Tibial artery (tissue), 4 donors: ENCODE measurements at regions not wholly inside any gene's neighbourhood (a gene's known extent, or its start where the extent isn't known, plus 50 kb on each side); places are given as distances from the start of the nearest gene placed in this dataset.

Experiments
- DNase-seq, 2 donors: peaks; one replicate each; pipeline ENCODE4 v3.0.0-alpha.2; 2019
- H3K27ac ChIP-seq, 2 donors: fragments of 200-600 bp; sonication (generic) in 1 of 2; 1 replicate in 1 of 2; 2 replicates in 1 of 2; pipeline ENCODE4 v1.5.1; 2018 to 2019; ENCODE audit warnings: mild to moderate bottlenecking in 1 of 2
- H3K27me3 ChIP-seq, 2 donors: fragments of 200-600 bp; sonication (generic) in 1 of 2; one replicate each; pipeline versions ENCODE4 v1.5.1 to v1.6.0; 2016 to 2019
- H3K36me3 ChIP-seq, 3 donors: fragments of 200-600 bp; sonication (generic) in 2 of 3; one replicate each; pipeline ENCODE4 v1.5.1; 2016 to 2019; ENCODE audit warnings: mild to moderate bottlenecking in 2 of 3
- H3K4me1 ChIP-seq, 4 donors: fragments of 200-600 bp; sonication (generic) in 2 of 4; 1 replicate in 3 of 4; 2 replicates in 1 of 4; pipeline ENCODE4 v1.5.1; 2016 to 2019
- H3K4me3 ChIP-seq, 2 donors: fragments of 200-600 bp; sonication (generic) in 1 of 2; 1 replicate in 1 of 2; 2 replicates in 1 of 2; pipeline ENCODE4 v1.5.1; 2018 to 2019; ENCODE audit warnings: mild to moderate bottlenecking in 2 of 2
- H3K9me3 ChIP-seq, 3 donors: fragments of 200-600 bp; sonication (generic) in 1 of 3; one replicate each; pipeline ENCODE4 v1.5.1; 2016 to 2019
- intact Hi-C: fragments of 100-400 bp; cut with DNase I; formaldehyde crosslinking; loops from one replicate; pipeline ENCODE4 v1.15.0; 2023; ENCODE audit warnings: low total_unique reads
- TF ChIP-seq, protein P1 (sequence below), 2 experiments: fragments of 200-600 bp in 1 of 2; fragments of 450-650 bp in 1 of 2; IDR thresholded peaks; one replicate each; pipeline ENCODE4 v1.5.1; 2017 to 2019; ENCODE audit warnings: antibody characterized with exemption in 2 of 2, mild to moderate bottlenecking in 1 of 2, moderate library complexity in 1 of 2

DNA sequence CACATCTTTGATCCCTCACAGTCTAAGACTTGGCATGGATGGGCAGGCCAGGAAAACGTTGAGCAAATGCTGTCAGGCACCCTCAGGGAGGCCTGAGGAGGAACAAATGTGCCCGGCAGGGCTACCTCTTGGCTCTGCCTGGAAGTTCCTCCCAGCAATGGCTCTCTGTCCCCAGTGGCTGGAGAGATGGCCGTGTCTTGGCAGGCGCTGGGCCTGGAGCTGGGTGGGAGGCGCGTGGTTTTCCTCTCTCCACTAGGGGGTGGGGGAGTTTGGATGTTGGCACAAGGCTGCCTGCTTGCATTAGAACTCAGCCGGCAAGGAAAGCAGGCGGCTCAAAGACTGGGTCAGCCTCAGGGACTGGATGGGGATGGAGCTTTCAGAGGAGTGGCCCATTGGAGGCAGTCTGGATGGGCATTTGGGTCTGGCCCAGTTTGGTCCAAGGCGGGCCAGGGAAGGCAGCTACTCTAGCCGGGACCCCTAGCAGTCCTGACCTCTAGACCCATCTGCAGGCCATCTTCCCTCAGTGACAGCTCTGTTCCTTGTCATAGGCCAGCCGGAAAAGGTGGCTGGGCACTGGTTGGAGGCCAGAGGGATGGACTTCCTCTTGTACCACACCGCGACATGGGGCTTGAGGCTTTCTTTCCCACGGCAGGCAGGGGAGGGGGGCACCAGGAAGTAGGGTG, 68.2 kb upstream of the STC2 start:
- H3K27me3 ChIP-seq, result no peaks in the 10 kb centered on the region
- DNase-seq, result no peak
- H3K27ac ChIP-seq, result no peak overlapping the region
- no peaks in the 10 kb centered on the region for H3K36me3 ChIP-seq
- TF ChIP-seq, protein P1, sequence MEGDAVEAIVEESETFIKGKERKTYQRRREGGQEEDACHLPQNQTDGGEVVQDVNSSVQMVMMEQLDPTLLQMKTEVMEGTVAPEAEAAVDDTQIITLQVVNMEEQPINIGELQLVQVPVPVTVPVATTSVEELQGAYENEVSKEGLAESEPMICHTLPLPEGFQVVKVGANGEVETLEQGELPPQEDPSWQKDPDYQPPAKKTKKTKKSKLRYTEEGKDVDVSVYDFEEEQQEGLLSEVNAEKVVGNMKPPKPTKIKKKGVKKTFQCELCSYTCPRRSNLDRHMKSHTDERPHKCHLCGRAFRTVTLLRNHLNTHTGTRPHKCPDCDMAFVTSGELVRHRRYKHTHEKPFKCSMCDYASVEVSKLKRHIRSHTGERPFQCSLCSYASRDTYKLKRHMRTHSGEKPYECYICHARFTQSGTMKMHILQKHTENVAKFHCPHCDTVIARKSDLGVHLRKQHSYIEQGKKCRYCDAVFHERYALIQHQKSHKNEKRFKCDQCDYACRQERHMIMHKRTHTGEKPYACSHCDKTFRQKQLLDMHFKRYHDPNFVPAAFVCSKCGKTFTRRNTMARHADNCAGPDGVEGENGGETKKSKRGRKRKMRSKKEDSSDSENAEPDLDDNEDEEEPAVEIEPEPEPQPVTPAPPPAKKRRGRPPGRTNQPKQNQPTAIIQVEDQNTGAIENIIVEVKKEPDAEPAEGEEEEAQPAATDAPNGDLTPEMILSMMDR (IDR thresholded peaks at IDR 0.05), result no peak
- H3K4me3 ChIP-seq, result no peak overlapping the region
- intact Hi-C loops, result no loop called here
- H3K9me3 ChIP-seq, result no peaks in the 10 kb centered on the region
- peaks cover 0 to 5% (median 0%) of the 10 kb centered on the region in 4 donors for H3K4me1 ChIP-seq

DNA sequence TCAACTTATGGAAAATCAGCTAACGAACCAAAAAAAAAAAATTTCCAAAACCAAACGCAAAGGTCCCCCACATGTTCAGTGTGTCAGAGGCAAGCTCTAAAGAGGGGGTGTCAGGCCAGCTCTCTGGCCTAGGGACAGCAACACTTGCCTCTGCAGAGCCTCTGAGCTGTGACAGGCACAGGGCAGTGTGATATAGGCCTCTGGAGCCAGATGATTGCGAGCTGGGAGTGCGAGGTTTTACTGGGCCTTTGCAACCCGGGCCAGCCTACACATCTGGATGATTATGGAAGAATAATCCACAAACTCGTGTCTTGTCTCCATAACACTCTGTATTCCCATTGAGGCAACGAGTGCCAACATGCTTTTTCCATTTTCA, 67.7 kb upstream of the STC2 start:
- Histone ChIP-seq H3K9me3 (no peaks in the 10 kb centered on the region), H3K4me3 (no peak overlapping the region), H3K27ac (no peak overlapping the region), H3K36me3 (no peaks in the 10 kb centered on the region), H3K4me1 (peaks cover 0 to 5% (median 0%) of the 10 kb centered on the region in 4 donors), H3K27me3 (no peaks in the 10 kb centered on the region)
- no peak for DNase-seq
- intact Hi-C loops, result no loop called here
- TF ChIP-seq, protein P1 (IDR thresholded peaks at IDR 0.05), result no peak

DNA sequence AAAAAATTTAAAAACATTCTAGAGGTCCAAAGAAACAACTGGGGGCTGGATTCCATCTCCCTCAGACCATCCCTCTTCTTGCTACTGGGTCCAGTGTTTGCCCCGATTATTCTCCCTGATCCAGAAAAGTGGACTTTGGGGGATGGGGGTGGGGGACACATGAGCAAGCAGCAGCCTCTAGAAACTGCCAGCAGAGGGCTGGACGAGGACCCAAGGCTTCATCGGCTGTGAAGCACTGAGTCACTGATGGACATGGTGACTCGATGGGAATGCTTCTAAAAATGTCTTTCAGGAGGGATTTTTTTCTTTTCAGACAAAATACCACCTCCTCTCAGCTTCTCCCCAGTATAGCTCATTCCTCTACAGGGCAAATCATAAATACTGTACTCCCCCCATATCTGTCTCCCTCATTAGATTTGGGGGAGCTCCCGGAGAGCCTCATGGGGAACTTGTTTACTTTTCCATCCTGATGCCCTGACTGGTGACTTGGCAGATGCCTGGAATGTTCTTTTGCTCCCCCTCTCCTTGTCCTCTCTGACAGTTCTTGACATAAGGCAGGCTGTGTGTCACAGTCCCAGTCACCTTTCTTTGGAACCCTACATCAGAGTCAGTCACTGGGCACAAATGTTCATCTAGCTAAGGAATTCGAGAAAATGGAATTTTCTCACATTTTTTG, 67.2 kb upstream of the STC2 start:
- H3K36me3 ChIP-seq, result no peaks in the 10 kb centered on the region
- intact Hi-C loops, result no loop called here
- H3K27ac ChIP-seq, result no peak overlapping the region
- H3K9me3 ChIP-seq, result no peaks in the 10 kb centered on the region
- no peaks in the 10 kb centered on the region for H3K27me3 ChIP-seq
- TF ChIP-seq, protein P1 (IDR thresholded peaks at IDR 0.05), result peak in 1 of 2 experiments; percentile 6
- no peak overlapping the region for H3K4me3 ChIP-seq
- H3K4me1 ChIP-seq, result peaks cover 0 to 5% (median 0%) of the 10 kb centered on the region in 4 donors
- no peak for DNase-seq

DNA sequence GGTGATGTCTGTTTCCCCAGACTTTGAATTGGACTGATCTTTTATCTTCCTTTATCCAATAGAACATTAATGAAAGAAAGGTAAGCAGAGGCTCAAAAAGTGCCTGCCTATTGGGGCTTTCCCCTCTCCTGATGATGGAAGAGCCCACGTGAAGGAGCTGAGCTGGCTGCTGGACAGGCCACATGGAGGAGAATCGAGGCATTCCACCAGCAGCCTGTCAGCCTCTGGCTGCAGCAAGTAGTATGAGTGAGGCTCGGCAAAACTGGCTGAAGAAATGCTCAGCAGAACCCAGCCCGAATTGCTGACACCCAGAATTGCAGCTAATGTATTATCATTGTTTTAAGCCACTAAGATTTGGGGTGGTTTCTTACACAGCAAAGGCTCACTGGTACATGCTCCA, 66.5 kb upstream of the STC2 start:
- intact Hi-C loops, result no loop called here
- no peak overlapping the region for H3K4me3 ChIP-seq
- no peaks in the 10 kb centered on the region for H3K36me3 ChIP-seq
- TF ChIP-seq, protein P1 (IDR thresholded peaks at IDR 0.05), result no peak
- peaks cover 0 to 5% (median 0%) of the 10 kb centered on the region in 4 donors for H3K4me1 ChIP-seq
- H3K9me3 ChIP-seq, result no peaks in the 10 kb centered on the region
- no peak for DNase-seq
- H3K27ac ChIP-seq, result no peak overlapping the region
- H3K27me3 ChIP-seq, result no peaks in the 10 kb centered on the region

DNA sequence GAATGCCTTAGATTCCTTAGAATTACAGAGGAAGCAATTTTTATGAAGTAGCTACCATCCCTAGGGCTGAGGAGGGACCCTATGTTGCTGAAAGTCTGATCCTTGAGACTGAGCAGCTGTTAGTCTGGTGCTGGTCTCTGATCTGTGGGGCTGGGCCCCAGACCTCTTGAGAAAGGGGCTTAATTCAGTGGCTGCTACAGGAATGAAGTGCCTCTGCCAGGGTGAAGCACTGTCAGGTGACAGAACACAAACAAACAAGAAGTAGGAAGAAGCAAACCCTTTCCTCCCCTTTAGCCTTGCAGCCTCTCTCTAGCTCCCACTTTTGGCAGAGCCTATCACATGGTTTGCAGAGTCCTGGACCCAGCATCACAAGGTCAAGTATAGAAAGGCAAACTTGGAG, 64.0 kb upstream of the STC2 start:
- Histone ChIP-seq H3K4me1 (peaks cover 0 to 5% (median 0%) of the 10 kb centered on the region in 4 donors), H3K9me3 (no peaks in the 10 kb centered on the region), H3K36me3 (no peaks in the 10 kb centered on the region), H3K4me3 (no peak overlapping the region), H3K27me3 (no peaks in the 10 kb centered on the region), H3K27ac (no peak overlapping the region)
- intact Hi-C loops, result no loop called here
- no peak for DNase-seq
- TF ChIP-seq, protein P1 (IDR thresholded peaks at IDR 0.05), result no peak
